HG03442 (cell line): ENCODE measurements at regions not wholly inside any gene's neighbourhood (a gene's known extent, or its start where the extent isn't known, plus 50 kb on each side); places are given as distances from the start of the nearest gene placed in this dataset.
"Not testable (repeated sequence)": the region's sequence is repeated elsewhere in the genome, so short reads cannot be mapped to it uniquely, and the experiment has no call there.

Source experiments
- ATAC-seq: cut with Tn5 transposase; IDR thresholded peaks from one replicate; pipeline ENCODE4 v1.9.1; 2021; ENCODE audit warnings: mild to moderate bottlenecking, moderate library complexity; ENCODE audit not compliant: unreplicated experiment

DNA sequence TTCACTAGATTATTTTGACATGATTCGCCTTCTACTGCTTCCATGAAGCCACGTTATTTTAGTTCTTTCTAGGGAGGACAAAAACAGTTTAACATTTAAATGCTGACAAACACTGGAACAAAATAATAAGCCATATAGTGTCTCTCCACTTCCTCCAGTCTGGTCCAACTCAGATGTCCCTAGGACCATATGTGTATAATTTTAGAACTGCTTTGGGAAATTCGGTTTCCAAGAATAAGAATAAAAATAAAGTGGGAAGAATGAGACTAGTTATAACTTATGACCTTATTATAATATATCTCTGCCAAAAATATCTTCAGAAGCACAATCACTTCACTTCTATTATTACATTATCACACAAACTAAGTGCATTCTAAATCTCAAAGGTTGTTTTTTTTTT lies 164.4 kb upstream of the POF1B start:
- no peak for ATAC-seq

DNA sequence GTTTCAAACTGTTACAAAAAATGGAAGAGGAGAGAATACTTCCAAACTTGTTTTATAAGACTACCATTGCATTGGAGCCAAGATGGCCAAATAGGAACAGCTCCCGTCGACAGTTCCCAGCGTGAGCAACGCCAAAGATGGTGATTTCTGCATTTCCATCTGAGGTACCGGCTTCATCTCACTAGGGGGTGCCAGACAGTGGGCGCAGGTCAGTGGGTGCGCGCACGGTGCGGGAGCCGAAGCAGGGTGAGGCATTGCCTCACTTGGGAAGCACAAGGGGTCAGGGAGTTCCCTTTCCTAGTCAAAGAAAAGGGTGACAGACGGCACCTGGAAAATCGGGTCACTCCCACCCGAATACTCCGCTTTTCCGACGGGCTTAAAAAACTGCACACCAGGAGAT lies 149.7 kb upstream of the POF1B start:
- not testable (repeated sequence) for ATAC-seq

DNA sequence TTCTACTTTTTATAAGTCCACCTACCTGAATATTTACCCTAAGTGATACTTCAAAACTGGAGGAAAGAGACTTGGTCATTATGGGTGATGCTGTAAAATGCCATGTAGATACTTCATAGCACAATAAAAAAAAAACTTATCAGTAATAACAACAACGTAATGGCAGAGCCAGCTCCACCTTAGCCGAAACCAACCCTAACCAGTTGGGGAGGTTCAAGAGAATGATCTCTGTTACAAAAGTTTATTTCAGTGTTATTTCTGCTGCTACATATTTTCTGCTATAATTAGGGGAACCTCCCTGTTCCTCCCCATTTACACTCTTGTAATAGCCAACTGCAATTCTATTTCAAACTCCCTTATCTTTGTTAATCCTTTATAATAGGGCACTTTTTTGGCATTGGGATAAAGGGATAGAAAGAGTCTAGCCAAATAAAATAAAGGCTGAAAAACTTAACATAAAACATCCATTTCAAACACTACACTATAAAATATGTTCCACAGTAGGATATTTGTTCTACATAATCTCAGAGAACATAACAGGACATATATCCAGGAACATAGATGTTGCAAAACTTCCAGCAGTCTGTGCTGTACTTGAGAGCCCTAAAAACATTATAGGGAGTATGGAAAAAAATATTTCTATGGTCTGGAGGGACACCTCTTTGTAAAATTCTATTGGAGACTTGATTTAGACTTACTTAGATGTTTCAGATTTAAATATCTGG lies 138.7 kb upstream of the POF1B start:
- ATAC-seq = no peak

DNA sequence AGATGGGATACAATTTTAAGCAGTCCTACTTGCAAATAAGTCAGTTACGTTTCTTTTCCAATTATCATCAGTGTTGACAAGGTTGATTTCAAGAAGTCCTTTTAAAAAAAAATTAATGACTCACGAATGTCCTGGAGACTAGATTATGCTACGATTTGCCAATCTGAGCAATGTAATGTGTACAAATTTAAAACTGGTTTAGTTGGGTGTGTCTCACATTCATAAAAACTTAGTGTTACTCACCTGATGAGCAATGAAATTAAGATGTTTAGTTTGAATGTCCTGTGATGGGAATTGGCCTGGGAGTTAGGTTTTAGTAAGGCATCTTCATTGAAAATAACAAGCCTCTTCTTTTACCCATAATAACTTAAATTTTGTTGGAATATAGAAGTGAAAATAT lies 136.7 kb upstream of the POF1B start:
- no peak for ATAC-seq

DNA sequence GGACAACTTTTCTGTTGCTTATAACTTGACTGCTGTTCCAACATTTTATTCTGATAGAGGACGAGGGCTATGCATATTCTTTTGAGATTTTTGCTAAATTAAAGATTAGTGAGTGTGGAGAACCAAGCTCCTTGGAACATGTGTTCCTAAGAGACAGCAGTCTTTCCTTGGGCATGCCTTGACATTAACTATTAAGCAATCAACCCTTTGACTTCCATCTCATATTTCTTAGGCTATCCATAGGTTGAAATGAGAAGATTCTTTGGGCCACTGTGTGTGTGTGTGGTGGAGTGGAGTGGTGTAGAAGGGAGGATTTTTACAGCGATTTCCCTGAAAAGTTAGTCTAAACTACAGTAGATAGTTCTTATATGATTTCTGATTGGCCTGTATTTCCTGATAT lies 127.4 kb upstream of the POF1B start:
- no peak for ATAC-seq

DNA sequence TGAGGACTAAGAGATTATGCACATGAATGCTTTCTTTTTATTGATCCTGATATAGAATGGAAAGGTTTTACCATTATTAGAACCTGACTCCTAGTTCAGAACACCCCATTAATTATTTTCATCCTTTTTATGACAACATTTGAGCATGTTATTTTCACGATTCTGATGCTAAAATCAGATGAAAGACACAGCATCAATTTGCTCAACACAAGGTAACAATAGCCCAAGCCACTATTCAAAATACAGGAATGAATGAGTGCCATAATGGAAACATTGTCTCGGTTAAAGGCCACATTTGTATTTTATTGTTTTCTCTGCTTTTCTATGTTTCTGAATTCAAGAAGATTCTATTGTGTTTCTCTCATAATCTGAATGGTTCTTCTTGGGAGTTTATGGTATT lies 126.3 kb upstream of the POF1B start:
- ATAC-seq = no peak

DNA sequence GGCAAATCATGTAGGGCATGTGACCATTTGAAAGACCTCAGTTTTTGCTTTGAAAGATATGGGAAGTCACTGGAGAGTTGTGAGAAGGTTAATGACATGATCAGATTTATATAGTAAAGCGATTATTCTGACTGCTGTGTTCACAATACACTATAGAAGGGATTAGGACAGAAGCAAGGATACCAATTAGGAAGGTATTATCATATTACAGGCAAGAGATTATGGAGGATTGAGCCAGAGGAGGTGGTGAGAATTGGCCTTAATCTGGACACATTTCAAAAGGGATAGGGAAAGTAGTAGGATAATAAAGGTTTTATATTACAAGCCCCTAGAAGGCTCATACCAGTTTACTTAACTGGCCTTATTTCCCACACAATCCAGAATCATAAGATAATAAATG lies 124.9 kb upstream of the POF1B start:
- ATAC-seq = no peak

DNA sequence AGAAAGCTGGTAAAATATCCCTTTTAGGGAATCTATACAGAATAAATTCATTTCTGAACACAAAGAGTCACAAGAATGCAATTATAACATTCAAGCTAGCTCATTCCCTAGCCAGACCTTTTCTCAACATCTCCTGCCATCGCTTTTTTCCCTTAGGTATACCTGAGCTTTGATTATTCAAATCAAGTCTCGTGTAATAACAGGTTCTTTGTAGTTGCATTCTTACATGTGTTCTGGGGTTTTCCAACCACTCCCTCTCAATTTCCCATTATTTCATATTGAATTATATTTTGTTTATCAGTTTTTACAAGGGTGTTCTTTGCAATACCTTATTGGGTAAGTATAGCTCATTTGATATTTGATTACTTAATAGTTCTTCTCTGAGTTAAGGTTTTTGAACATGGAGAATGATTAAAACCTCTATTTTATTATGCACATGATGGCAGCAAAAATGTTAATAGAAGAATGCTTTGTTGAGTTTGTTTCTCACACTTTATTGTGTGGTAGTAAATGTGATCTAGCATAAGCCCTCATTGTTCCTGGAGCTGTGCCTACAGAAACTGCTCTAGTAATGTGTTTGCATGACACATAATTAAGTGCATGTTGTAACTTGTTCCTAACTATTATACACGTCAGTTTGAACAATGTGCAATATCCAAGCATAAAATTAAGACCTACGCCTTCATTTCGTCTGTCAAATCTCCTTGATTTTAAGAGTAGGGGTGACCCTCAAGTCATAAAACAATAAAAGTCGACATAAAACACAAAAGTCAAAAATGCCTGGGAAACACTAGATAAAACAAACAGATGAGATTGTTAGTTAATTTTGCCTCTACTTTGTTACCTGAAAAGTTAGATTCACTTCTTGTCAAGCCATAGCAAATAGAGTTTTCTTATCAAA lies 124.0 kb upstream of the POF1B start:
- ATAC-seq = no peak

DNA sequence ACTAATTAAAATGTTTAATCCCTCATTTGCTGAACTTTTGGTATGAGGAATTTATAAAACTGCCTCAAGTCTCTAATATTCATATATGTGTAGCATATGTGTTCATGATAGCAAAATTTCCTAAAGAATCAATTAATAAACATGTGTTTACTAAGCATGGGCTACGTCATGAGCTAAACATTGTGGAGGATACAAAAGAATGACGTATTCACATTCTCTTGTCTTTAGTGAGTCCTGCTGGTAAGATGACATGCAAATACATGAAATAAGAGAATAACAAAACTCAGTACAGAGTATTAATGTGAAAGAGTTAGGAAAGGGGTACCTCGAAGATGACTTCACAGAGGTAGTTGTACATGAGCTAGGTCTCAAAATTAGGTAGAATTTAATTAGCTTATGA lies 121.9 kb upstream of the POF1B start:
- no peak for ATAC-seq

DNA sequence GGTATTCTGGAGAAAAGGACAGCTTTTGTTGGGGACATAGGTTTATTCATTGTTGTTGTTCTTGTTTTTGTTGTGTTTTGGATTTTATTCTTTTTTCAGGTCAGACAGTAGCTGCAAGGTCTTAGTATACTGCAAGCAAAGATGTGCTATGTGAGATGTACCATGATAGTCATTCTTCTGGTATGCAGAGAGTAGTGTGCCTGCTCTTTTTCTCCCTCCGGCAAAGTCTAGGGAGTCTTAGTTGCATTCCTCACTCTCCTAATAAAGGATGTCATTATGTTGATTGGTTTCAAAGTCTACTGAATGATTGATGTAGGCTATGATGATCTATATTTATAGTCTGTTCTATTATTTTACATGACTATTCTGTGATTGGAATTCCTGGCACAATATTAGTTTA lies 119.9 kb upstream of the POF1B start:
- ATAC-seq = no peak

DNA sequence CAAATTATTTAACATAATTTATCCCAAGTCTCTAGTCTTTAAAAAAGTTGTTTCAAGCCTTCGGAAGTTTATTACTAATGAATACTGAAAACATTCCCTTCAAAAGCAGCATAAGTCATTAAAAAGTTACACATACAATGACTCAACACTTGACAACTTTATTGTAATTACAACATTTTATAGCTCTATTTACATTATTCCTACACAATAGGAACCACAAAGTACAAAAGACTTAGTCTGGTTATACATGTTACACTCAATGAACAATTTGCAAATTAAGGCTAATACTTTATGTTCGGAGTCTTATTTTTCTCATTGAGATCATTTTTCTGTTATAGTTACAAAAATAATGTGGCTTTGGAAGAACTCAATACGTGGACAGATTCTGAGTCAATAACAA lies 114.4 kb upstream of the POF1B start:
- ATAC-seq = no peak

DNA sequence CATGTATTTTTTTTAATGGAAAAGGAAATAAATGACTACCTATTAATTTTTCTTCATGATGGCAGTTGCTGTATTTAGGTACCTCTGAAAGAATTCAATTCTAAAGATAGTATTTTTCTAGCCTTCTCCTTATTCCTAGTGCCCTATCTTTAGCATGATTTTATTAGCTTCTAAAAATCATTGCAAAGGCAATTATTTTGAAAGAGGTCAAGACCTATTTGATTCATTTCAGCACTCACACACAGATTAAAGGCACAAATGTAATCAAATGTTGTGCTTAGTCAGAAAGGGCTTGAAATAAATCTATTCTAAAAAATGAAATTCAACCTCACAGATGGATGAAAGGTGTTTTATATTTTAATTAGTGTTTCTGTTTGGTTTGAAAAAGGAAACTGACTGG lies 74.8 kb upstream of the POF1B start:
- ATAC-seq = no peak

DNA sequence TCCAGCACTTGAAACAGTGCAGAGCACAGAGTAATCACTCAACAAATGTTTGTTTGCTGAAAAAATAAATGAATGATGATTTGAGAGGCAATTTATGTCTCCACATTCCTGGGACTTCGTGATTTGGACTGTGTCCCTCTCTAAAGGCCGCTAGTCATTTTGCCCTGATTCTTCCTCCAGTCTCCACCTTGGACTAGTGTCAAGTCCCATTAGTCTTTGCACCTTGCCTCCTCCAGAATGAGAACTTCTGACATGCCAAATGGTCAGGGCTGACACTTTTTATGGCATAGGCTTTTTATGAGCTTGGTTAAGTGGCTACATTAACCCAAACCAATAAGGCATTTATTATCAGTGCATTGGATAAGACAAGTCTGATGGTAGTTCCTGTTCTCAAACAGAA lies 65.1 kb upstream of the POF1B start:
- no peak for ATAC-seq
